ENCODE measurements at regions not wholly inside any gene's neighbourhood (a gene's known extent, or its start where the extent isn't known, plus 50 kb on each side); places are given as distances from the start of the nearest gene placed in this dataset.
"Not testable (repeated sequence)": the region's sequence is repeated elsewhere in the genome, so short reads cannot be mapped to it uniquely, and the experiment has no call there.

DNA sequence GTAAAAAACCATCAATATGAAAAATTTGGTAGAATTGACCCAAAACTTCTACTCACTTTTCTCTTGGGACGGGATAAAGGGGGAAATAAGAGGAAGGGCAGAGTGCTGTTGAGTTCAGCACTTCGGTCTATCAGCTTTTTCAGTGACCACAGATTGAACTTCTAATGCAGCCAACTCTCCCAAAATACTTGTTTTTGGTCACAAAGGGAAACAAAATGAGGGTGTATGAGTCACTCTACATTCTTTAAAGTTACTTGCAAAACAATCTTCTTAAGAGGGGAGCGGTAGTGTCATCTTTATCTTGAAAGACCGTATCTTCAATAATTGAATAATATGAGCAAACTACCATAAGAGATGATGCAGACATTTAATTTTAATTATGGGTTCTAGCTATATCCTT is 661.3 kb downstream of the CD109 start:
- no peak for DNase-seq

DNA sequence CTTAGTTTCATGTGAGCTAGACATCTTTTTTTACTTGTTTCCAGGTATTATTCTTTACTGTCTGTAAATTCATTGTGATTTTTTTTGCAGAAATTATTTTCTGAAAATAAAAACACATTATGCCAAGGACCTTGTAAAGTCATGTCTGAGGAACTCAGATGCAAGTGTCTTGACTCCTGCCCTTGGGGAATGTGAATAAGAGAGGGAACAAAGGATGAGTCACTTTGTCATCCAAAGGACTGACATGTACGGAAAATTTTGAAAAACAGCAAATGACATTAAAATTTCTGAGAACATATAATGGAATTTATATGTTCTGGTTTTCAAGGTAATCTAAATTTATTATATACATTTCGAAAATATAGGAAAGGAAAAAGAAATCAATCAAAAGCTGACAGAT is 660.4 kb downstream of the CD109 start:
- no peak for DNase-seq

DNA sequence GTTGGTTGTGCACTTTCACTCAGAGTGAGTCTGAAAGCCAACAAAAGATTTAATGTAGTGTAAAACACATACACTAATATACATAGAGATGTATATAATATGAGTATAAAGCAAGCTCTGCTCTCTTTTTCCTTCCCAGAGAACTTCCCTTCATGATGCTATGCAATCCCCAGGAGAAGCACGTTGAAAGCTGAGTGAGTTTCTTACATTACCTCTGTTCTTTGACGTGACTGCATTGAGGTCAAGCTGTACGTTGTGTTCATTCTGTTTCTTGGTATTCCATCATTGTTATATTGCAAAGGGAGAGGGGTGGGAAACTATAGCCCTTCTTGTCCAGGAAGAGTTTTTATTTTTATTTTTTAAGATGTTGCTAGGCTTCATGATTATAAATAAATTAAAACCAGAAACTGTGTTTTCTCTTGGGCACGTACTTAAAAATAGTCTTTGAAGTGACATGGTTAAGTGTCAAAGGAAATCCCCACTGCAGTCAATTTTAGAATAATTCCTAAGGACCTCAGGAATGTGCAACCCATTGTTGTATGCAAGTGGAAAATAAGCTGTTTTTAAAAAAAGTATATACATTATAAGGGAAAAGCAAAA is 651.0 kb downstream of the CD109 start:
- DNase-seq = no peak

DNA sequence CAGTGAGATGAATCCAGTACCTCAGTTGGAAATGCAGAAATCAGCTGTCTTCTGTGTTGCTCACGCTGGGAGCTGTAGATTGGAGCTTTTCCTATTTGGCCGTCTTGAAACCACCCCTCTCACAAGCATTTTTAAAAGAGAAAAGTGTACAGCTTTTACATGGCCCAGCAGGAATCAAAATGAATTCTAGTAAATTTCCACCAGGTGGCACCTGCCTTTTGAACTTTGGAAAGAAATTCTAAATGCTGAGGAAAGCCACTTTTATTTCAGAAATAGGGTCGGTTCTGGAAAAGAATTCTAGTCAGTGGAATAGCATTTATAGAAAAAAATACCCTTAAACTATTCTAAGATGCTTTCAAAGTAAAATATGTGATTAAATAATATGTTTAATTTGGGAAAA is 647.8 kb downstream of the CD109 start:
- DNase-seq = no peak

DNA sequence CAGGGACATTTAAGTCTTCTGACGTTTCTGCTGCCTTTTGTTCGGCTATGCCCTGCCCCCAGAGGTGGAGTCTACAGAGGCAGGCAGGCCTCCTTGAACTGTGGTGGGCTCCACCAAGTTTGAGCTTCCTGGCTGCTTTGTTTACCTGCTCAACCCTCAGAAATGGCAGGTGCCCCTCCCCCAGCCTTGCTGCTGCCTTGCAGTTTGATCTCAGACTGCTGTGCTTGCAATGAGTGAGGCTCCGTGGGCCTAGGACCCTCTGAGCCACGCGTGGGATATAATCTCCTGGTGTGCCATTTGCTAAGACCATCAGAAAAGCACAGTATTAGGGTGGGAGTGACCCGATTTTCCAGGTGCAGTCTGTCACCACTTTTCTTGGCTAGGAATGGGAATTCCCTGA is 647.3 kb downstream of the CD109 start:
- not testable (repeated sequence) for DNase-seq

DNA sequence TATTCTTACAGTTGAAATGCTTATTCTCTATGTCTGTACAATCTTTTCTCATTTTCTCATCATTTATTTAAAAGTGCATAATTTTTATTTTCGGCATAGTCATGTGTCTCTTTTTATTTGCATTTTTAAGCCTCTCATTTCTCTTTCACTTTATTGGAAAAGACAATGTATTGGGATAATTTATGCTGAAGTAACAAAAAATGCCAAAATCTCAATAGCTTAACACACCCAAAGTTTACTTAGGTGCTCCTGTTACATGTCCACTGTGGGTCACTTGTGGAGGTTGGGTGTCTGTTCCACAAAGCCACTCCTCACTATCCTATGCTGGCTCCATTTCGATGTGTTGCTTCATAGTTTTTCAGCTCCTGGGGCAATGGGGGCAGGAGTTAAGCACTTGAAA is 638.7 kb downstream of the CD109 start:
- no peak for DNase-seq

DNA sequence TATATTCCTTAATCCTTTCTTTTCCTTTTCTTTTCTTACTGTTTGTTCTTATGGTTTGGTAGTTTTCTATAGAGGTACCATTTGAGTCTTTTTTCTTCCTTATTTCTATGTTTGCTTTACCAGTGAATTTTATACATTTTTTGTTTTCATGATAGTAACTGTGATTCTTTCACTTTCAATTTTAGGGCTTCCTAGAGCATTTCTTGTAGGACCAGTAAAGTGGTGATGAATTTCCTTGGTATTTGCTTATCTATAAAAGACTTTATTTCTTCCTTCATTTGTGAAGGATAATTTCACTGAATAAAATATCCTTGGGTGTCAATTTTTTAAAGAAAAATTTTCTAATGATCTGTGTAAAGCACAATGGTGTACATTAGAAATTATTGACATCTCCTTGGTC is 637.4 kb downstream of the CD109 start:
- no peak for DNase-seq

DNA sequence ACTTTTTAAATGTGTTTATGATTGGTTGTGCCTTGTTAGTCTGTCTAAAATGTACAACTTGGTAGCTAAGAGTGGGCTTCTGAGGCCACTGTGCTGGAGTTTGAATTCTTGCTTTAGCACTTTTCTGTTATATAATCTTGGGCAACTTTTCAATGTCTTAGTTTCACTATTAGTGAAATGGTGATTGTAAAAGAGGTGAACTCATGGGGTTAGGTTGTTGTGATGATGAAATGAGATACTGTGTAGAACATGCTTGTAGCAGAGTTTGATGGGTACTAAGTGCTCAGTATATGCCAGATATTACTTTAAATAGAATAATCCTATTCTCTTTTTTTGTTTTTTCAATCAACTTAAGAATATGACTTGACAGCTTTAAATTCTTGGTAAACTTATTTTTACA is 624.7 kb downstream of the CD109 start:
- no peak for DNase-seq

DNA sequence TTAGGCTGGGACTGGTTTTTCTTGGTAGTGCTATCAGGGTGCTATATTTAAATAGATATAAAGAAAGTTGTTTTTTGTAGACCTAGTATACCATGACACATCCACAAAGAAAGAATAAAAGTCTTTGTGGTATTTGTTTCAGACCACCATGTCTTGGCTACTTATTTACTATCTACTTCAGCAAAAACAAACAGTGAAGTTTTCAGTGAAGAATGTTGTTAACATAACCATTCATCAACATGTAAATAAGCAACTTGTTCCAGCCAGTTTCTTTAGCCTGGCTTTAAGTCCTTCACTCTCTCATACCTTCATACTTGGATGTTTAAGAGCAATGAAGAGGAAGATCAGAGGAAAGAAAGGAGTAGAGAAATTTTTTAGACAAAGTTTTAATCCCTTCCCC is 624.1 kb downstream of the CD109 start:
- DNase-seq = no peak

DNA sequence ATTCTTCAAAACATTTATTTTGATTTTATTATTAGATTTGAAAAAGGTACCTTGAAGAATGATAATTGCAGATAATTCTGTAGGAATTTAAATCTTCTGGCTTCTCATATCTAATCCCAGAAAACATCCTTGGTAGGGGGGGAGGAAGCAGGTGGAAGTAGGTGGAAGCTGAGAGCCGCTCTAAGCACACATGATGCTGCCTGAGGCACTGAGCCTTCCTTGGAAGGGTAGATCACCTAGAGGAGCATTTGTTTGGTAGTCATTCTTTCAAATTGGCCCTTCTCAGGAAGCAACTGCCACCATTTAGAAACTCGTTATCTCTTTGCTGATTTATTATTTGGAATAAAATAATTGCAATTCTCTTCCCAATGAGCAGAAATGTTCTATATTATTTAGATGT is 623.3 kb downstream of the CD109 start:
- no peak for DNase-seq

DNA sequence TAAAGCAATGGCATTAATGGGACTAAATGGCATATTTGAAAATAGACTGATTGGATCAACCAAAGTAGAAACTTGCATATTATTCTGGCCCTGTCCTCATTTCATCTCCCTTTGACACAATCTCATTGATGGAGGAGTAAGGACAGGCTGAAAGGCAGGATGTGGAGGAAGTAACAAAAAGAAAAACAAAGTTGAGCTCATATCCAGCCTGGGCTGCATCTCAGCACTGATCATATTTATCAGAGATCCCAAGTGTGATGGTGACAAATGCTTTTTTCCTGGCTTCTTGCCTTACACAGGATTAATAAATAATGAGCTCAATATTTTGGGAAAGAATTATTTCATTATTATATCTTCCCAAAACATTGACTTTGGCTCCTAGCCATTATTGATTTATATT is 622.7 kb downstream of the CD109 start:
- no peak for DNase-seq

DNA sequence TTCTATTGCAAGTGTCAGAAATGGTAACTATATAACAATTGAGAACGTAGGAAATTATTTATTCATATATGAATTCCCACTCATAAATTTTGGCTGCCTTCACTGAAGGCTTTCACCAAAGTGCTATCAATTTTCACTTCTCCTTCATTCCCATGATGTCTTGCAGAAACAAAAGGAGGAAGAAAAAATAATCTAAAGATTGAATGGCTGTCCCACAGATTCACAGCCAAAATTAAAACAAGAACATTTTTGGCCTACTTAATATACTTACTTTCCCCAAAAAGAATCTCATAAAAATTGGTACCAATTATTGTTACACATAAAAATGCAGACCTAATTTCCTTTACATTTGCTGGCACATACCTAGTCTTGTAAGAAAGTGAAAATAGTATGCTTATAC is 616.1 kb downstream of the CD109 start:
- no peak for DNase-seq

DNA sequence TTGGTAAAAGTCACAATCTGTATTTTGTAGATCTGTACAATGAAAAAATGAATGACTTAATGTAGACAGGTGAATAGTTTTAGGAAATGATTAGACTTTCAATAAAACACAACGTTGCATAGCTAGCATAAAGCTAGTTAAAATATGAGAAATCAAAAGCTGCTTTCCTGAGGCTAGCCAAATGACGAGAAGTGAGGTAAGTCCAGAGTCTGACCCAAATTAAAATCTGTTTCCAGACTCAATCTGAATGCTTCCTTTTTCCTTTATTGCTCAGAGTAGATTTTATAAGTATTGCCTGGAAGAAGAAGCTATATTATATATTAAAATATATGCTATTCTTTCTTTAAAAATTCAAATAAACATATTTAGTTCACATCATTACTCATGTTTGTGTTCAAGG is 615.4 kb downstream of the CD109 start:
- no peak for DNase-seq

DNA sequence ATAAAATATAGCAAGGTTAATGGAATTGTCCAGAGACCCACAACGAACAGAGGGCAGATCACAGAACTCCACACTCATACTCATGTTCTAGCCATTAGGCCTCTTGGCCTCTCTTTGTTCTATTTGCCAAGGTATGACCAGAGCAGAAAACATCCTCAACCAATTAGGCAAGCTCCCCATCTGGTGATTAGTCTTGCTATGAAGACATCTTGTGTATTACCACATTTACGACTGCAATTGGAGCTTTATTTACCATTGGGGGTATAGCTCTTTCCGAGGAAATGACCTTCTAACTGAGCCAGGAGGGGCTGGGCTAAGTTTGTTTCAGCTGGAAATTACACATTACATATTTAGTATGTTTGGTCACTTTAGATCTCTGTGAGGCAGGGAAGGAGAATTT is 593.9 kb downstream of the CD109 start:
- no peak for DNase-seq

DNA sequence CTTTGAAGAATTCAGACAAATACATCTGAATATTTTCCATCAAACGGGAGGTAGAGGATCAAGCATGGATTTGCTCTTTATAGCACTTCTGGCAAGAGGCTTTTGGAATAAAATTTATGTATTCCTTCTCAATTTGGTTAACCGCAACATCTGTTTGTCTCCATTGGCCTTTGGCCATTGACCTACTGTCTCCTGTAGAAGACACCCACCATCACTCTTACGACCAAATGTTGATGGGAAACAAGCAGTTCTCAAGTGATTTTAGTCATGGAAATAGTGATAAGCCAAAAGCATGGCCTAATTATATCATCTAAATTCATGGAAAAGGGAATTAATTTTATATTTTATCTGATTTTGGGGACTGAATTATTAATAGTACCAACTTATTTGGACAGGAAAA is 591.9 kb downstream of the CD109 start:
- no peak for DNase-seq

DNA sequence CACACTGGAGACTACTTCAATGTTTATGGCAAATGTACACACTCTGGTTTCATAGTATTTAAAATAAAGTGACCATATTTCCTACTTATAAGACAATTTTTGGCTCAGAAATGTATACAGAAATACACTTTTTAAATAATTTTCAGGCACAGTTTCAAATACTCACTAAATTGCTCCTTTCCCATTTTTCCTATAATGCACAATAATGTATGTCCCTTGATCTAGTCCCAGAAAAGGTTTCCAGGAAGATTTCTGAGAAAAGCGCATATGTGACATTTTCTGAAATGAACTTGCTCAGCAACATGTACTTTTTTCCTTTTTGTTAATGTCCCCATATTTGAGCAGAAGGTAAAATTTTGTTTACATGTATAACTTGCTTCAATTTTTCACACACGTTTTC is 591.4 kb downstream of the CD109 start:
- no peak for DNase-seq

DNA sequence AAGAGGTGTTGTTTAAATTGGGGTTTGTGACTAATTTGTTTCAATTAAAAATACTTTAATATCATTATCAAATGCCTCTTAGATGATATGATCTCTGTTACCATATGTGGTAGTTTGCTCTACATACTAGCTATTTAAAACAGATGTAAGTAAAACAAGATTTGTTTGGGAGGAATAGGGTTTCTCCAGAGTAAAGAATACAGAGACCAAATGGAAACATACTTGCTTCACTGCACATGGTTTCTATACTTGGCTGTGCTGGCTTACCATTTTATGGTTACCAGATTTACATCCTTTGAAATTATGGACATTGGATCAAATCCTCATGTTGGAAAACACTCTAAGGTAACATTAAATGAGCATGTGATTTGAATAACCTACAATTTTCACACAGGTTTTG is 588.3 kb downstream of the CD109 start:
- DNase-seq = no peak

DNA sequence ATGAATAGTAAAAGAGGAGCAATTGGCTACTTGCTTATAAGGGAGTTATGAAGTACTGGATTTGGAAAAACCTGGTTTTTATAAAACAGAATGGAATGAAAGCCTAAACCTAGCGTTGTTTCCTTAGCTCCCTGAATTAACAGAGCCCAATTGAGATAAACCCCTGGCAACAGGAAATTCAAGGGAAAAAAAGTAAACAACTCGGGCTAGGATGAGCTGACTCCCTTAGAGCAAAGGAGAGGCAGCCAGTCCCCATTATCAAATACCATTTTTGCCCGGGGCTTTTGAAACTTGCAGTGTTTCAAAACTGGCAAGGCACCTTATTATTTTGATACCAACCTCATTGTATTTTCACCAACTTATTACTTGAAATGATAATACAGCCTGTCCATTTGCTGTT is 587.5 kb downstream of the CD109 start:
- DNase-seq = no peak

DNA sequence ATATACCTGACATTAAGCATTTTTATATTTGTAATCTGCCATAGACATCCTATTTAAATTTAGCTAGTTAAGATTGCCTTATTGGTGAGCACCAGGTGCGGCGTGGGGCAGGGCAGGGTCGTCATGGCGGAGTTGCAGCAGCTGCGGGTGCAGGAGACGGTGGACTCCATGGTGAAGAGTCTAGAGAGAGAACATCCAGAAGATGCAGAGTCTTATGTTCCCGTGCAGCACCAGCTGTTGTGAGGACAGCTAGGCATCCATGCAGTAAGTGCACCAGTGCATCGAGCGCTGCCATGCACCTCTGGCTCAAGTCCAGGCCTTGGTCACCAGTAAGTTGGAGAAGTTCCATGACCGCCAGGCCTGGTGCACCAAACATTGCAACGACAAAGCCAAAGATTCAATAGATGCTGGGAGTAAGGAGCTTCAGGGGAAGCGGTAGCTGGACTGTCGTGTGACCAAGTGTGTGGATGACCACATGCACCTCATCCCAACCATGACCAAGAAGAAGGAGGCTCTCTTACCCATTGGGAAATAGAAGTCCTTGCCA is 586.2 kb downstream of the CD109 start:
- DNase-seq = no peak

DNA sequence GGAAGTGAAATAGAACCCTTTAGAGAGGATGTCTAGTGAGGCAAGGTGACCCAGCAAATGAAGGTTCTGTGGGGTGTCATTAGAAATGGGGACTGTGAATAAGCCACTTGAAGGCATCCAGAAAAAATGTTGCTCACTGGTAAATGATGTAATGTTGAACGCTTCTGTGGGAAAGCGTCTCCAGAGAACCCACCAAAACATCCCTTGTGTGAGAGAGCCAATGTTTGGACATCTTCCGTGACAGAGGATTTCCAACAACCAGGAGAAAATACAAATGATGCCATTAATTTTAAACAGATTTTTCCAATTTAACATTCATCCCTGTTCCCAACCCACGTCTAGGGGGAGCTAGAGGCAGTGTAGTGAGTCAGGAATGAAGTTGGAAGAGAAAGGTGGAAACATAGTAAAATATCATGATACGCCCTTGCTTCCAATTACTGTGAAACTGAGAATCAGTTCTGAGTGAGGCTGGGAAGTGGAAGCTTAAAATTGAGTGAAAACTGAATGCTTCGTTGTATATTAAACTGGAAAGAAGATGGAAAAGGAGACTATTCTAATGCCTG is 584.2 kb downstream of the CD109 start:
- no peak for DNase-seq

DNA sequence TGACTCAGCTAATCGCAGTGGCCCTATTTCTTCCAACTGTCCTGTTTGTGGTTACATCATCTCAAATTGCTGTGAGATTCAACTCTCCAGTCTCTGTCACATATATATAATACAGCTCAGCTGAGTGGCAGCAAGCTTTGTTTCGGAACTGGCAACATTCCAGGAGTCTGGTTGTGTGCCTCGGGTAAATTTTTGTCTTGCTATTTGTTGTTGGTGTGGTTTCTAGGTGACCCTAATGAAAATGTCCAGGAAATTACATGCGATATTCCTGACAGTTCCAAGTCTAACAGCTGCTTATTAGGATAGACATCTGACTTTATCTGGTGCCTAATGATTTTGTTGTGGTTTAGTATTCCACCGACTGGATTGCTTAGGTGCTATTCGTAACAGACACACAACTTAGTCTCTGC is 581.8 kb downstream of the CD109 start:
- peak; percentile 37 for DNase-seq

DNA sequence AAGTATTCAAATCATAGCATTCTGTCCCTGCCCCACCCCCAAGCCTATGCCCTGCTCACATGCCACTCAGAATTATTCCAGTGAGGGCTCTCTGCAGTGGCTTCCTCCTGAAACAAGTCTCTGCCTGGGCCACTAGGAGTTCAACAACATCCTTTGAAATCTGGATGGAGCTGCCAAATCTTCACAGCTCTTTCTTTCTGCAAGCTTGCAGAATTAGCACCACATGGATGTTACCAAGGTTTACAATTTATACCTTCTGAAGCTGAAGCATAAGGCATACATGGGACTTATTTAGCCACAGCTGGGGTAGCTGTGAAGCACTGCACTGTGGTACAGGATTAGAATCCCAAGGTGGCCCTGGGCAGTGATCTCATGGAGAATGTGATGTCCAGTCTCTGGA is 577.5 kb downstream of the CD109 start:
- DNase-seq = no peak

DNA sequence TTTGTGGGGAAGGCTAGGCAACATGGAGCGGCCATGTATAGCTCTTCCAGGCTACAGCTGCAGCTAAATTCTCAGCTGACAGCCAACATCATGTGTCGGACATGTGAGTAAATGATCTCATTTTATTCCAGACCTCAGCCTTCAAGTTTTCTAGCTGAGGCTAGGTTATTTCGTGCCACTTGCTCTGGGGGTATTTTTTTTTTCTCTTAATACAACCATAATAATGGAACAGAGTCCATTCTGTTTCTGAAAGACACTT is 573.5 kb downstream of the CD109 start:
- DNase-seq = no peak

DNA sequence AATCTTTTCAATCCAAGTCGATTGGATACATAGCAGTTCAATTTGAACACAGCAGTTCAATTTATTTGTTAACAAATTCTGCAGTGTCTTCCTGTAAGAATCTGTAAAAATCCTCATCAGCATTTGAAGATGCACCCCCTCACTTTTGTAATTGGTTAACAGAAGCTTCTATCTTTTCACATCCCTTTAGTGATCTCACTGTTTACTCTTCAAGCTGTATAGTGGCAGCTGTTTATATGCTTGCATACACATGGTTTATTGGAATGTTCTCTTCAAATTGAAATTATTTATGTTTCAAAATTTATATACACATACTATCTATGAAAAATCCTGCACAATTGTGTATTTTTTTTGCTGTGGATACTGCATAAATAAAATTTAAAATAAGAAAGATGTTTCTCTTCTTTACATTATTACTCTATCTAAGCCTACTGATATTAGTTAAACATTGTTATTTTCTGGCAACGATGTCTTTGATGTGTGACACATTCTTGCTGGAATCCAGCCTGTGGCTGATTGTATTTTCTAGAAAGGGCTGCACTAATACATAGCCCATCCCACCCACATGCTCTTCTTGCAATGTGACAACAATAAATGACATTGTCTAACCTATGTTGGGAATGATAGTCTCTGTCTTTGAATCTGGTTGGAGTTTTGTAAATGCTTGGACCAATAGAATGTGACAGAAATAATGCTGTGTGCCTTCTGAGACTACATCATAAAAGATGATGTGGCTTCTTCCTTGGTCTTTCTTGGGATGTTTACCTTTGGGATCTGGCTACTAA is 573.0 kb downstream of the CD109 start:
- no peak for DNase-seq

DNA sequence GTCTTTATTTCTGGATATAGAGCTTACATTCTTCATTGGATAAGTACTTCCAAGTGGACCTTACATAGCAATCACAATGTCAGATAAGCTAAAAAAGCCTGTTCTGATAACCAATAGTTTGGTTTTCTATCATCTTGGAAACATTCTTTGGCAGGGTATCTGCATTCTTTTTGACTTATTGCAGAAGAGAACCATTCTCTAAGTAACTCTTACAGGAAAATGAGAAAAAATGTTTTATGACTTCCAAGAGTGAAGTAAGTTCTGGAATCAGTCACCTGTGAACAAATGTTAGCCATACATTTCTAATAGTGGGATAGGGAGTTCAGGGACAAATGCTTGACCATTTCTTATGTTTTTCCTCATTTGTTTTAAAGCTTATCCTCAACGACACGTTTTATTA is 564.0 kb downstream of the CD109 start:
- no peak for DNase-seq

All from NCI-H748 treated with DMSO at 0.1 percent for 48 hours (cell line).